HepG2 (cell line): ENCODE measurements at regions not wholly inside any gene's neighbourhood (a gene's known extent, or its start where the extent isn't known, plus 50 kb on each side); places are given as distances from the start of the nearest gene placed in this dataset.
A peak's percentile ranks its signal among the peaks of the same experiment; 100 is the strongest.

ENCODE experiments used
- ATAC-seq: fragments of 200-7000 bp; cut with Tn5 transposase; 3 replicates; pipeline ENCODE4 v1.9.1; 2020; ENCODE audit warnings: mild to moderate bottlenecking, moderate library complexity
- BruUV-seq: library from RNA; stranded (reverse); fragments of 400-500 nt; replicated peaks from 2 replicates; lab custom pipeline; 2021; lab: Mats Ljungman, UMichigan
- CTCF ChIA-PET: fragments of 300-600 bp; formaldehyde crosslinking; extraction: SDS; loops from one replicate; lab custom pipeline; 2021; ENCODE audit warnings: low total read pairs, inconsistent platforms, low intra/inter-chr PET ratio; lab: Yijun Ruan, JAX
- POLR2A ChIA-PET: fragments of 350-600 bp; sonication (Branson Sonifier 250); formaldehyde crosslinking; loops from one replicate; lab custom pipeline; 2020; ENCODE audit warnings: antibody characterized with exemption, inconsistent platforms; lab: Yijun Ruan, JAX
- DNase-seq: peaks from one replicate; pipeline ENCODE4 v3.0.0-alpha.2; 2015; ENCODE audit warnings: low spot score
- FAIRE-seq: peaks from 3 replicates; lab custom pipeline; 2011; peaks lifted over from hg19 to GRCh38; lab: Jason Lieb, UNC
- H2AFZ ChIP-seq: one replicate; pipeline ENCODE4 v1.6.1; 2011; ENCODE audit warnings: low read length, inconsistent platforms
- H3K27ac ChIP-seq: fragments of 300-600 bp; 3 replicates; pipeline ENCODE4 v1.8.0; 2011; ENCODE audit warnings: mixed run types, mild to moderate bottlenecking, mixed read lengths, low read length, inconsistent platforms; ENCODE audit not compliant: insufficient read depth; ENCODE audit errors: extremely low read length
- H3K27me3 ChIP-seq, 2 experiments: fragments of 200-600 bp in 1 of 2; 2 replicates in 1 of 2; 3 replicates in 1 of 2; pipeline versions ENCODE4 v1.6.0 to v1.8.0; 2011; ENCODE audit warnings: low read length in 2 of 2, mild to moderate bottlenecking in 2 of 2, moderate library complexity in 2 of 2, inconsistent platforms in 1 of 2; ENCODE audit not compliant: insufficient read depth in 2 of 2, control insufficient read depth in 1 of 2
- H3K36me3 ChIP-seq, 2 experiments: fragments of 200-600 bp in 1 of 2; replicated peaks in 1 of 2; 2 replicates in 1 of 2; 3 replicates in 1 of 2; pipeline versions ENCODE4 v1.5.1 to v1.8.0; 2011; ENCODE audit warnings: low read length in 2 of 2, inconsistent platforms in 1 of 2; ENCODE audit not compliant: insufficient read depth in 2 of 2, control insufficient read depth in 1 of 2
- H3K4me1 ChIP-seq: 2 replicates; pipeline ENCODE4 v1.5.1; 2012; ENCODE audit warnings: low read length, inconsistent platforms; ENCODE audit not compliant: insufficient read depth
- H3K4me2 ChIP-seq: 2 replicates; pipeline ENCODE4 v1.6.0; 2011; ENCODE audit warnings: low read depth, low read length, inconsistent platforms
- H3K4me3 ChIP-seq, 3 experiments: fragments of 200-600 bp in 1 of 3; sonication (generic), shearing (Covaris generic) in 1 of 3; replicated peaks in 1 of 3; 2 replicates each; pipeline ENCODE4 v1.5.1; 2011 to 2016; ENCODE audit warnings: low read length in 3 of 3, inconsistent platforms in 2 of 3, low read depth in 2 of 3, mild to moderate bottlenecking in 2 of 3, control low read depth in 1 of 3, mixed read lengths in 1 of 3; ENCODE audit not compliant: insufficient read depth in 1 of 3
- H3K79me2 ChIP-seq: one replicate; pipeline ENCODE4 v1.6.1; 2011; ENCODE audit warnings: low read length, inconsistent platforms; ENCODE audit not compliant: insufficient read depth
- H3K9ac ChIP-seq: 2 replicates; pipeline ENCODE4 v1.6.0; 2011; ENCODE audit warnings: mild to moderate bottlenecking, low read depth, low read length, inconsistent platforms; ENCODE audit not compliant: insufficient read depth
- H3K9me3 ChIP-seq: 2 replicates; pipeline ENCODE4 v1.5.1; 2012; ENCODE audit warnings: mild to moderate bottlenecking, low read length
- H4K20me1 ChIP-seq: 2 replicates; pipeline ENCODE4 v1.6.0; 2011; ENCODE audit warnings: inconsistent platforms, mild to moderate bottlenecking, low read length, moderate library complexity; ENCODE audit not compliant: insufficient read depth
- ATF1 ChIP-seq: IDR thresholded peaks from 2 replicates; pipeline ENCODE4 v1.6.1; 2016; ENCODE audit warnings: mild to moderate bottlenecking, control low read depth
- ATF7-NPFF ChIP-seq: sonication (generic); formaldehyde crosslinking; IDR thresholded peaks from 2 replicates; pipeline ENCODE4 v1.8.1; 2023; ENCODE audit warnings: mild to moderate bottlenecking, low read depth, missing genetic modification reagents, moderate library complexity
- BRCA1 ChIP-seq: sonication (generic); formaldehyde crosslinking; IDR thresholded peaks from 2 replicates; pipeline ENCODE4 v1.4.0; 2020; ENCODE audit warnings: missing genetic modification reagents
- EEA1 ChIP-seq: sonication (generic); formaldehyde crosslinking; IDR thresholded peaks from 2 replicates; pipeline ENCODE4 v1.5.1; 2020; ENCODE audit warnings: mild to moderate bottlenecking, missing genetic modification reagents, borderline replicate concordance
- GFI1 ChIP-seq: sonication (generic); formaldehyde crosslinking; IDR thresholded peaks from 2 replicates; pipeline ENCODE4 v1.5.0; 2020; ENCODE audit warnings: missing genetic modification reagents, mild to moderate bottlenecking, borderline replicate concordance
- NAIF1 ChIP-seq: sonication (generic); formaldehyde crosslinking; IDR thresholded peaks from 2 replicates; pipeline ENCODE4 v1.5.0; 2020; ENCODE audit warnings: mild to moderate bottlenecking, missing genetic modification reagents, borderline replicate concordance
- PAF1 ChIP-seq: IDR thresholded peaks from 2 replicates; pipeline ENCODE4 v1.6.1; 2016; ENCODE audit warnings: missing genetic modification reagents, missing compliant biosample characterization
- POLR2AphosphoS5 ChIP-seq: IDR thresholded peaks from 2 replicates; pipeline ENCODE4 v1.6.1; 2012; ENCODE audit warnings: low read depth, low read length
- RFXANK ChIP-seq: IDR thresholded peaks from 2 replicates; pipeline ENCODE4 v1.6.1; 2016
- SETDB1 ChIP-seq: sonication (generic); formaldehyde crosslinking; IDR thresholded peaks from 2 replicates; pipeline ENCODE4 v1.5.1; 2020; ENCODE audit warnings: missing genetic modification reagents, mild to moderate bottlenecking, borderline replicate concordance
- SMAD9 ChIP-seq: sonication (generic); formaldehyde crosslinking; IDR thresholded peaks from 2 replicates; pipeline ENCODE4 v1.5.1; 2020; ENCODE audit warnings: mild to moderate bottlenecking, missing genetic modification reagents
- TAF15 ChIP-seq: fragments of 200-400 bp; formaldehyde crosslinking; IDR thresholded peaks from one replicate; pipeline ENCODE4 v1.6.1; 2018; ENCODE audit warnings: mild to moderate bottlenecking, low read depth, low read length; ENCODE audit not compliant: poor library complexity, severe bottlenecking
- THAP11 ChIP-seq: IDR thresholded peaks from 2 replicates; pipeline ENCODE4 v1.6.1; 2016; ENCODE audit warnings: missing biosample characterization, missing genetic modification reagents
- ZNF274 ChIP-seq: sonication (generic); formaldehyde crosslinking; IDR thresholded peaks from 2 replicates; pipeline ENCODE4 v1.5.1; 2020; ENCODE audit warnings: mild to moderate bottlenecking, missing genetic modification reagents
- WGBS: methylation state at CpG from one replicate; pipeline ENCODE4 v1.1.6; 2017; ENCODE audit warnings: low lambda C conversion rate; 5-methylcytosine and 5-hydroxymethylcytosine counted together
- in situ Hi-C: cut with HindIII; loops from 2 replicates; pipeline ENCODE4 v1.10.0; 2017; ENCODE audit warnings: low pct_unique_long_range_greater_than_20kb; ENCODE audit not compliant: extremely low pct_ligation_motif_present
- intact Hi-C: fragments of 100-400 bp; cut with micrococcal nuclease; formaldehyde crosslinking; loops from one replicate; pipeline ENCODE4 v1.10.0; 2022; ENCODE audit not compliant: unreplicated experiment
- TF ChIP-seq, protein P1 (sequence below): sonication (generic); formaldehyde crosslinking; IDR thresholded peaks from 2 replicates; pipeline ENCODE4 v1.4.0; 2020; ENCODE audit warnings: mild to moderate bottlenecking, missing genetic modification reagents
- TF ChIP-seq, protein P2 (sequence below): IDR thresholded peaks from 2 replicates; pipeline ENCODE4 v1.6.1; 2016

DNA sequence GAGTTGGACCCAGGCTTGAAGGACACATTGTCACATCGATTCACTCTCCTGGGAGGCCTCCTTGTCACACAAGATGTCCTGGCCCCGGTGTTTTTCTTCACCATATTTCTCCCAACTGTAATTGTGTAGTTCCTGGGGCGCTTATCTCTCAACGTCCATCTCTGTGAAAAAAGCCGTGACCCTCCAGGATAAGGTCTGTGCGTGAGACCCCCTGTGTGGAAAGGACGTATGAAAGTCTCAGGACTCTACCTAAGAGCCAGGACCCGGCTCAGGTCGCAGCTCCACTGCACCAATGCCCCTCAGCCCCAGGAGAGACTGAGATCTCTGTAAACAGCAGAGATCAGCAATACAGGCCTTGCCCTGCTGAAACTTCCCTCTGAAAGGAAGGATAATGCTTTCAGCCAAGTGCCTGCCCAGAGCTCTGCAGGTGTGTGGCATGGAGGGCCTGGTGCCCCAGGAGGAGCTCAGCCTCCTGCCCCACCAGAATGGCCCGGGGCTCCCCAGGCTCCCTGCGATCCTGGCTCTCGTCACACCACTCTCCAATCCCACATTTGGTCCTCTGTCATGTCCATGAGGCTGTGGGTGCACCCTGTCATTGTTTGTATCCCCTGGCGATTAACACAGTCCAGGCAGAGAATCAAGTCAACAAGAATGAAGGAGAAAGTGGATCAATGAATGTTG is 119.2 kb upstream of the TMEM45B start:
- H3K27me3 ChIP-seq: peaks cover 0 to 42% of the 10 kb centered on the region in 2 experiments; a peak in 3 of 5 replicates
- no peaks in the 10 kb centered on the region for H3K9me3 ChIP-seq
- H3K9ac ChIP-seq: no peak overlapping the region
- ATAC-seq: no peak
- no TSS peak for BruUV-seq
- no peak for FAIRE-seq
- intact Hi-C loops: loop anchor here (1.0 to 5.0 kb wide), 2 partner anchors 319 to 332 kb away; partner anchors contain the start of gene BARX2
- H3K79me2 ChIP-seq: no peaks in the 10 kb centered on the region
- H3K4me1 ChIP-seq: peaks cover 5% of the 10 kb centered on the region; the same call in 1 of the 2 replicates
- no peak overlapping the region for H2AFZ ChIP-seq
- no peak overlapping the region for H3K27ac ChIP-seq
- CTCF ChIA-PET: interaction anchor here (0.8 to 3.5 kb wide), 4 partner anchors 54 to 332 kb away, joined by 3 to 66 read pairs (median 7); partner anchors contain the start of gene BARX2
- no peaks in the 10 kb centered on the region for H3K36me3 ChIP-seq
- POLR2A ChIA-PET: no interaction called here
- no peak overlapping the region for H3K4me3 ChIP-seq
- H3K4me2 ChIP-seq: peak overlapping the region; percentile 93; the same call in 1 of the 2 replicates
- peaks cover 2% of the 10 kb centered on the region; the same call in 1 of the 2 replicates for H4K20me1 ChIP-seq
- in situ Hi-C loops: loop anchor here (5.0 to 25.0 kb wide), 2 partner anchors 319 to 809 kb away; partner anchors contain the start of genes BARX2 and KCNJ5
- DNase-seq: no peak
- WGBS: 35% methylated on average over 11 of the region's 13 CpGs
- TF ChIP-seq SMAD9 (CRISPR knock-in tag) (no peak), ZNF274 (CRISPR knock-in tag) (no peak), ATF7-NPFF (CRISPR knock-in tag) (no peak), SETDB1 (CRISPR knock-in tag) (no peak), EEA1 (no peak), GFI1 (CRISPR knock-in tag) (no peak), PAF1 (no peak), ATF1 (CRISPR knock-in tag) (no peak), BRCA1 (CRISPR knock-in tag) (no peak), THAP11 (CRISPR knock-in tag) (no peak), POLR2AphosphoS5 (no peak), TAF15 (no peak), RFXANK (no peak), NAIF1 (CRISPR knock-in tag) (no peak)
- TF ChIP-seq, protein P1, sequence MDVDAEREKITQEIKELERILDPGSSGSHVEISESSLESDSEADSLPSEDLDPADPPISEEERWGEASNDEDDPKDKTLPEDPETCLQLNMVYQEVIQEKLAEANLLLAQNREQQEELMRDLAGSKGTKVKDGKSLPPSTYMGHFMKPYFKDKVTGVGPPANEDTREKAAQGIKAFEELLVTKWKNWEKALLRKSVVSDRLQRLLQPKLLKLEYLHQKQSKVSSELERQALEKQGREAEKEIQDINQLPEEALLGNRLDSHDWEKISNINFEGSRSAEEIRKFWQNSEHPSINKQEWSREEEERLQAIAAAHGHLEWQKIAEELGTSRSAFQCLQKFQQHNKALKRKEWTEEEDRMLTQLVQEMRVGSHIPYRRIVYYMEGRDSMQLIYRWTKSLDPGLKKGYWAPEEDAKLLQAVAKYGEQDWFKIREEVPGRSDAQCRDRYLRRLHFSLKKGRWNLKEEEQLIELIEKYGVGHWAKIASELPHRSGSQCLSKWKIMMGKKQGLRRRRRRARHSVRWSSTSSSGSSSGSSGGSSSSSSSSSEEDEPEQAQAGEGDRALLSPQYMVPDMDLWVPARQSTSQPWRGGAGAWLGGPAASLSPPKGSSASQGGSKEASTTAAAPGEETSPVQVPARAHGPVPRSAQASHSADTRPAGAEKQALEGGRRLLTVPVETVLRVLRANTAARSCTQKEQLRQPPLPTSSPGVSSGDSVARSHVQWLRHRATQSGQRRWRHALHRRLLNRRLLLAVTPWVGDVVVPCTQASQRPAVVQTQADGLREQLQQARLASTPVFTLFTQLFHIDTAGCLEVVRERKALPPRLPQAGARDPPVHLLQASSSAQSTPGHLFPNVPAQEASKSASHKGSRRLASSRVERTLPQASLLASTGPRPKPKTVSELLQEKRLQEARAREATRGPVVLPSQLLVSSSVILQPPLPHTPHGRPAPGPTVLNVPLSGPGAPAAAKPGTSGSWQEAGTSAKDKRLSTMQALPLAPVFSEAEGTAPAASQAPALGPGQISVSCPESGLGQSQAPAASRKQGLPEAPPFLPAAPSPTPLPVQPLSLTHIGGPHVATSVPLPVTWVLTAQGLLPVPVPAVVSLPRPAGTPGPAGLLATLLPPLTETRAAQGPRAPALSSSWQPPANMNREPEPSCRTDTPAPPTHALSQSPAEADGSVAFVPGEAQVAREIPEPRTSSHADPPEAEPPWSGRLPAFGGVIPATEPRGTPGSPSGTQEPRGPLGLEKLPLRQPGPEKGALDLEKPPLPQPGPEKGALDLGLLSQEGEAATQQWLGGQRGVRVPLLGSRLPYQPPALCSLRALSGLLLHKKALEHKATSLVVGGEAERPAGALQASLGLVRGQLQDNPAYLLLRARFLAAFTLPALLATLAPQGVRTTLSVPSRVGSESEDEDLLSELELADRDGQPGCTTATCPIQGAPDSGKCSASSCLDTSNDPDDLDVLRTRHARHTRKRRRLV (CRISPR knock-in tag): no peak
- TF ChIP-seq, protein P2, sequence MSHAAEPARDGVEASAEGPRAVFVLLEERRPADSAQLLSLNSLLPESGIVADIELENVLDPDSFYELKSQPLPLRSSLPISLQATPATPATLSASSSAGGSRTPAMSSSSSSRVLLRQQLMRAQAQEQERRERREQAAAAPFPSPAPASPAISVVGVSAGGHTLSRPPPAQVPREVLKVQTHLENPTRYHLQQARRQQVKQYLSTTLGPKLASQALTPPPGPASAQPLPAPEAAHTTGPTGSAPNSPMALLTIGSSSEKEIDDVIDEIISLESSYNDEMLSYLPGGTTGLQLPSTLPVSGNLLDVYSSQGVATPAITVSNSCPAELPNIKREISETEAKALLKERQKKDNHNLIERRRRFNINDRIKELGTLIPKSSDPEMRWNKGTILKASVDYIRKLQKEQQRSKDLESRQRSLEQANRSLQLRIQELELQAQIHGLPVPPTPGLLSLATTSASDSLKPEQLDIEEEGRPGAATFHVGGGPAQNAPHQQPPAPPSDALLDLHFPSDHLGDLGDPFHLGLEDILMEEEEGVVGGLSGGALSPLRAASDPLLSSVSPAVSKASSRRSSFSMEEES (CRISPR knock-in tag): no peak
